ENCODE measurements at regions not wholly inside any gene's neighbourhood (a gene's known extent, or its start where the extent isn't known, plus 50 kb on each side); places are given as distances from the start of the nearest gene placed in this dataset.

- TF ChIP-seq CTCF (IDR thresholded peaks at IDR 0.05; ENCODE audit: insufficient read depth, low read length, poor library complexity, severe bottlenecking): no peak
- DNase-seq (ENCODE audit: extremely low read depth, insufficient read length): no peak
- Histone ChIP-seq H3K27me3 (replicated peaks; ENCODE audit: control insufficient read depth, insufficient read depth, low read length) (no peaks in the 10 kb centered on the region), H3K4me3 (replicated peaks; ENCODE audit: low read depth, low read length) (no peak overlapping the region), H3K36me3 (ENCODE audit: control insufficient read depth, insufficient read depth, low read length) (no peaks in the 10 kb centered on the region)
These were observed 326.7 kb downstream of the BRD1 start for GRCh38 chr22:49500942-49501395.

- H3K36me3 ChIP-seq (ENCODE audit: control insufficient read depth, insufficient read depth, low read length): no peaks in the 10 kb centered on the region
- DNase-seq (ENCODE audit: extremely low read depth, insufficient read length): no peak
- H3K4me3 ChIP-seq (replicated peaks; ENCODE audit: low read depth, low read length): no peak overlapping the region
- TF ChIP-seq CTCF (IDR thresholded peaks at IDR 0.05; ENCODE audit: insufficient read depth, low read length, poor library complexity, severe bottlenecking): no peak
- no peaks in the 10 kb centered on the region for H3K27me3 ChIP-seq (replicated peaks; ENCODE audit: control insufficient read depth, insufficient read depth, low read length)
These were observed 327.6 kb downstream of the BRD1 start for GRCh38 chr22:49500076-49500460.

- no peaks in the 10 kb centered on the region for H3K27me3 ChIP-seq (replicated peaks; ENCODE audit: control insufficient read depth, insufficient read depth, low read length)
- no peak overlapping the region for H3K4me3 ChIP-seq (replicated peaks; ENCODE audit: low read depth, low read length)
- no peak for TF ChIP-seq CTCF (IDR thresholded peaks at IDR 0.05; ENCODE audit: insufficient read depth, low read length, poor library complexity, severe bottlenecking)
- no peak for DNase-seq (ENCODE audit: extremely low read depth, insufficient read length)
- H3K36me3 ChIP-seq (ENCODE audit: control insufficient read depth, insufficient read depth, low read length): no peaks in the 10 kb centered on the region
These were observed 328.1 kb downstream of the BRD1 start for GRCh38 chr22:49499433-49500075.

GRCh38 chr22:49497266-49497665 lies 330.4 kb downstream of the BRD1 start:
- DNase-seq (ENCODE audit: extremely low read depth, insufficient read length): no peak
- TF ChIP-seq CTCF (IDR thresholded peaks at IDR 0.05; ENCODE audit: insufficient read depth, low read length, poor library complexity, severe bottlenecking): no peak
- Histone ChIP-seq H3K4me3 (replicated peaks; ENCODE audit: low read depth, low read length) (no peak overlapping the region), H3K27me3 (replicated peaks; ENCODE audit: control insufficient read depth, insufficient read depth, low read length) (no peaks in the 10 kb centered on the region), H3K36me3 (ENCODE audit: control insufficient read depth, insufficient read depth, low read length) (no peaks in the 10 kb centered on the region)

- H3K4me3 ChIP-seq (replicated peaks; ENCODE audit: low read depth, low read length): no peak overlapping the region
- no peaks in the 10 kb centered on the region for H3K36me3 ChIP-seq (ENCODE audit: control insufficient read depth, insufficient read depth, low read length)
- H3K27me3 ChIP-seq (replicated peaks; ENCODE audit: control insufficient read depth, insufficient read depth, low read length): no peaks in the 10 kb centered on the region
- DNase-seq (ENCODE audit: extremely low read depth, insufficient read length): no peak
- no peak for TF ChIP-seq CTCF (IDR thresholded peaks at IDR 0.05; ENCODE audit: insufficient read depth, low read length, poor library complexity, severe bottlenecking)
These were observed 333.1 kb downstream of the BRD1 start for GRCh38 chr22:49494555-49494954.
